HepG2 (cell line): ENCODE measurements at regions not wholly inside any gene's neighbourhood (a gene's known extent, or its start where the extent isn't known, plus 50 kb on each side); places are given as distances from the start of the nearest gene placed in this dataset.

Experiments
- ATAC-seq: fragments of 200-7000 bp; cut with Tn5 transposase; 3 replicates; pipeline ENCODE4 v1.9.1; 2020; ENCODE audit warnings: mild to moderate bottlenecking, moderate library complexity
- BruUV-seq: library from RNA; stranded (reverse); fragments of 400-500 nt; replicated peaks from 2 replicates; lab custom pipeline; 2021; lab: Mats Ljungman, UMichigan
- CTCF ChIA-PET: fragments of 300-600 bp; formaldehyde crosslinking; extraction: SDS; loops from one replicate; lab custom pipeline; 2021; ENCODE audit warnings: low total read pairs, inconsistent platforms, low intra/inter-chr PET ratio; lab: Yijun Ruan, JAX
- POLR2A ChIA-PET: fragments of 350-600 bp; sonication (Branson Sonifier 250); formaldehyde crosslinking; loops from one replicate; lab custom pipeline; 2020; ENCODE audit warnings: antibody characterized with exemption, inconsistent platforms; lab: Yijun Ruan, JAX
- DNase-seq: peaks from one replicate; pipeline ENCODE4 v3.0.0-alpha.2; 2015; ENCODE audit warnings: low spot score
- FAIRE-seq: peaks from 3 replicates; lab custom pipeline; 2011; peaks lifted over from hg19 to GRCh38; lab: Jason Lieb, UNC
- H2AFZ ChIP-seq: one replicate; pipeline ENCODE4 v1.6.1; 2011; ENCODE audit warnings: low read length, inconsistent platforms
- H3K27ac ChIP-seq: fragments of 300-600 bp; 3 replicates; pipeline ENCODE4 v1.8.0; 2011; ENCODE audit warnings: mixed run types, mild to moderate bottlenecking, mixed read lengths, low read length, inconsistent platforms; ENCODE audit not compliant: insufficient read depth; ENCODE audit errors: extremely low read length
- H3K27me3 ChIP-seq, 2 experiments: fragments of 200-600 bp in 1 of 2; 2 replicates in 1 of 2; 3 replicates in 1 of 2; pipeline versions ENCODE4 v1.6.0 to v1.8.0; 2011; ENCODE audit warnings: low read length in 2 of 2, mild to moderate bottlenecking in 2 of 2, moderate library complexity in 2 of 2, inconsistent platforms in 1 of 2; ENCODE audit not compliant: insufficient read depth in 2 of 2, control insufficient read depth in 1 of 2
- H3K36me3 ChIP-seq, 2 experiments: fragments of 200-600 bp in 1 of 2; replicated peaks in 1 of 2; 2 replicates in 1 of 2; 3 replicates in 1 of 2; pipeline versions ENCODE4 v1.5.1 to v1.8.0; 2011; ENCODE audit warnings: low read length in 2 of 2, inconsistent platforms in 1 of 2; ENCODE audit not compliant: insufficient read depth in 2 of 2, control insufficient read depth in 1 of 2
- H3K4me1 ChIP-seq: 2 replicates; pipeline ENCODE4 v1.5.1; 2012; ENCODE audit warnings: low read length, inconsistent platforms; ENCODE audit not compliant: insufficient read depth
- H3K4me2 ChIP-seq: 2 replicates; pipeline ENCODE4 v1.6.0; 2011; ENCODE audit warnings: low read depth, low read length, inconsistent platforms
- H3K4me3 ChIP-seq, 3 experiments: fragments of 200-600 bp in 1 of 3; sonication (generic), shearing (Covaris generic) in 1 of 3; replicated peaks in 1 of 3; 2 replicates each; pipeline ENCODE4 v1.5.1; 2011 to 2016; ENCODE audit warnings: low read length in 3 of 3, inconsistent platforms in 2 of 3, low read depth in 2 of 3, mild to moderate bottlenecking in 2 of 3, control low read depth in 1 of 3, mixed read lengths in 1 of 3; ENCODE audit not compliant: insufficient read depth in 1 of 3
- H3K79me2 ChIP-seq: one replicate; pipeline ENCODE4 v1.6.1; 2011; ENCODE audit warnings: low read length, inconsistent platforms; ENCODE audit not compliant: insufficient read depth
- H3K9ac ChIP-seq: 2 replicates; pipeline ENCODE4 v1.6.0; 2011; ENCODE audit warnings: mild to moderate bottlenecking, low read depth, low read length, inconsistent platforms; ENCODE audit not compliant: insufficient read depth
- H3K9me3 ChIP-seq: 2 replicates; pipeline ENCODE4 v1.5.1; 2012; ENCODE audit warnings: mild to moderate bottlenecking, low read length
- H4K20me1 ChIP-seq: 2 replicates; pipeline ENCODE4 v1.6.0; 2011; ENCODE audit warnings: inconsistent platforms, mild to moderate bottlenecking, low read length, moderate library complexity; ENCODE audit not compliant: insufficient read depth
- CSRNP2 ChIP-seq: sonication (generic); formaldehyde crosslinking; conservative IDR thresholded peaks from 2 replicates; pipeline ENCODE4 v1.8.0; 2022; ENCODE audit warnings: low read depth, missing genetic modification reagents
- FLYWCH1 ChIP-seq: sonication (generic); formaldehyde crosslinking; IDR thresholded peaks from 2 replicates; pipeline ENCODE4 v1.8.1; 2023; ENCODE audit warnings: mild to moderate bottlenecking, missing genetic modification reagents
- FUBP1 ChIP-seq: sonication (generic); formaldehyde crosslinking; IDR thresholded peaks from 2 replicates; pipeline ENCODE4 v1.5.1; 2020; ENCODE audit warnings: missing genetic modification reagents, mild to moderate bottlenecking, borderline replicate concordance
- IRX3 ChIP-seq: sonication (generic); formaldehyde crosslinking; IDR thresholded peaks from 2 replicates; pipeline ENCODE4 v1.8.1; 2023; ENCODE audit warnings: mild to moderate bottlenecking, low read depth, missing genetic modification reagents, borderline replicate concordance
- RFX1 ChIP-seq: fragments of 450-650 bp; IDR thresholded peaks from 2 replicates; pipeline ENCODE4 v1.6.1; 2017
- SMAD3 ChIP-seq: sonication (generic); formaldehyde crosslinking; IDR thresholded peaks from 2 replicates; pipeline ENCODE4 v1.4.0; 2020; ENCODE audit warnings: missing genetic modification reagents
- SMC3 ChIP-seq: IDR thresholded peaks from 2 replicates; pipeline ENCODE4 v1.6.1; 2011; ENCODE audit warnings: low read length, improper control_type of control experiment
- TSC22D2 ChIP-seq: sonication (generic); formaldehyde crosslinking; IDR thresholded peaks from 2 replicates; pipeline ENCODE4 v1.5.1; 2020; ENCODE audit warnings: missing genetic modification reagents, mild to moderate bottlenecking, borderline replicate concordance
- ZFP1 ChIP-seq: IDR thresholded peaks from 2 replicates; pipeline ENCODE4 v1.6.1; 2016
- ZIK1 ChIP-seq: sonication (generic); formaldehyde crosslinking; IDR thresholded peaks from 2 replicates; pipeline ENCODE4 v1.5.0; 2020; ENCODE audit warnings: mild to moderate bottlenecking, low read depth, missing genetic modification reagents, borderline replicate concordance
- ZNF292 ChIP-seq: sonication (generic); formaldehyde crosslinking; IDR thresholded peaks from 2 replicates; pipeline ENCODE4 v1.8.1; 2022; ENCODE audit warnings: mild to moderate bottlenecking, low read depth, missing genetic modification reagents, borderline replicate concordance
- ZNF598 ChIP-seq: sonication (generic); formaldehyde crosslinking; IDR thresholded peaks from 2 replicates; pipeline ENCODE4 v1.5.1; 2020; ENCODE audit warnings: mild to moderate bottlenecking, missing genetic modification reagents, borderline replicate concordance
- WGBS: methylation state at CpG from one replicate; pipeline ENCODE4 v1.1.6; 2017; ENCODE audit warnings: low lambda C conversion rate; 5-methylcytosine and 5-hydroxymethylcytosine counted together
- in situ Hi-C: cut with HindIII; loops from 2 replicates; pipeline ENCODE4 v1.10.0; 2017; ENCODE audit warnings: low pct_unique_long_range_greater_than_20kb; ENCODE audit not compliant: extremely low pct_ligation_motif_present
- intact Hi-C: fragments of 100-400 bp; cut with micrococcal nuclease; formaldehyde crosslinking; loops from one replicate; pipeline ENCODE4 v1.10.0; 2022; ENCODE audit not compliant: unreplicated experiment
- TF ChIP-seq, protein P1 (sequence below): sonication (generic); formaldehyde crosslinking; IDR thresholded peaks from 2 replicates; pipeline ENCODE4 v1.4.0; 2020; ENCODE audit warnings: mild to moderate bottlenecking, low read depth, missing genetic modification reagents
- TF ChIP-seq, protein P2 (sequence below): sonication (generic); formaldehyde crosslinking; IDR thresholded peaks from 2 replicates; pipeline ENCODE4 v1.4.0; 2020; ENCODE audit warnings: mild to moderate bottlenecking, missing genetic modification reagents

GRCh38 chr12:76685246-76685678 is 78.7 kb upstream of the ZDHHC17 start:
- Histone ChIP-seq H4K20me1 (no peaks in the 10 kb centered on the region), H3K4me1 (no peaks in the 10 kb centered on the region), H3K27ac (no peak overlapping the region), H3K36me3 (no peaks in the 10 kb centered on the region), H3K4me3 (no peak overlapping the region), H3K27me3 (no peaks in the 10 kb centered on the region), H3K79me2 (no peaks in the 10 kb centered on the region), H3K9me3 (no peaks in the 10 kb centered on the region), H2AFZ (no peak overlapping the region), H3K4me2 (no peak overlapping the region), H3K9ac (no peak overlapping the region)
- WGBS, result 34% methylated on average over 3 of the region's 5 CpGs
- in situ Hi-C loops (no loop called here), intact Hi-C loops (loop anchor here (5.0 kb wide), 1 partner anchor 63 kb away; no protein-coding TSS in a partner anchor)
- DNase-seq, result no peak
- TF ChIP-seq, protein P1, sequence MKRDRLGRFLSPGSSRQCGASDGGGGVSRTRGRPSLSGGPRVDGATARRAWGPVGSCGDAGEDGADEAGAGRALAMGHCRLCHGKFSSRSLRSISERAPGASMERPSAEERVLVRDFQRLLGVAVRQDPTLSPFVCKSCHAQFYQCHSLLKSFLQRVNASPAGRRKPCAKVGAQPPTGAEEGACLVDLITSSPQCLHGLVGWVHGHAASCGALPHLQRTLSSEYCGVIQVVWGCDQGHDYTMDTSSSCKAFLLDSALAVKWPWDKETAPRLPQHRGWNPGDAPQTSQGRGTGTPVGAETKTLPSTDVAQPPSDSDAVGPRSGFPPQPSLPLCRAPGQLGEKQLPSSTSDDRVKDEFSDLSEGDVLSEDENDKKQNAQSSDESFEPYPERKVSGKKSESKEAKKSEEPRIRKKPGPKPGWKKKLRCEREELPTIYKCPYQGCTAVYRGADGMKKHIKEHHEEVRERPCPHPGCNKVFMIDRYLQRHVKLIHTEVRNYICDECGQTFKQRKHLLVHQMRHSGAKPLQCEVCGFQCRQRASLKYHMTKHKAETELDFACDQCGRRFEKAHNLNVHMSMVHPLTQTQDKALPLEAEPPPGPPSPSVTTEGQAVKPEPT (CRISPR knock-in tag), result no peak
- TF ChIP-seq IRX3, result no peak
- no peak for TF ChIP-seq SMC3
- no peak for TF ChIP-seq ZNF598
- TF ChIP-seq ZNF292, result no peak
- no peak for TF ChIP-seq RFX1
- TF ChIP-seq FUBP1, result no peak
- no peak for TF ChIP-seq ZFP1 (CRISPR knock-in tag)
- no peak for TF ChIP-seq FLYWCH1
- TF ChIP-seq, protein P2, sequence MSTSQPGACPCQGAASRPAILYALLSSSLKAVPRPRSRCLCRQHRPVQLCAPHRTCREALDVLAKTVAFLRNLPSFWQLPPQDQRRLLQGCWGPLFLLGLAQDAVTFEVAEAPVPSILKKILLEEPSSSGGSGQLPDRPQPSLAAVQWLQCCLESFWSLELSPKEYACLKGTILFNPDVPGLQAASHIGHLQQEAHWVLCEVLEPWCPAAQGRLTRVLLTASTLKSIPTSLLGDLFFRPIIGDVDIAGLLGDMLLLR (CRISPR knock-in tag), result no peak
- no peak for TF ChIP-seq CSRNP2 (CRISPR knock-in tag)
- no peak for TF ChIP-seq TSC22D2 (CRISPR knock-in tag)
- no peak for TF ChIP-seq ZIK1
- no peak for TF ChIP-seq SMAD3 (CRISPR knock-in tag)
- no peak for FAIRE-seq
- no TSS peak for BruUV-seq
- no peak for ATAC-seq
- ChIA-PET CTCF (no interaction called here), POLR2A (no interaction called here)
